GM18861 (cell line): ENCODE measurements at regions not wholly inside any gene's neighbourhood (a gene's known extent, or its start where the extent isn't known, plus 50 kb on each side); places are given as distances from the start of the nearest gene placed in this dataset.
"Not testable (repeated sequence)": the region's sequence is repeated elsewhere in the genome, so short reads cannot be mapped to it uniquely, and the experiment has no call there.

Experiments used
- ATAC-seq: cut with Tn5 transposase; IDR thresholded peaks from one replicate; pipeline ENCODE4 v1.9.1; 2021; ENCODE audit not compliant: unreplicated experiment

GRCh38 chr17:14451729-14452191 lies 150.9 kb downstream of the HS3ST3B1 start:
- ATAC-seq, result no peak

- ATAC-seq, result no peak
Measured at GRCh38 chr17:14448818-14449217, 147.9 kb downstream of the HS3ST3B1 start.

GRCh38 chr17:14446825-14447224 lies 145.9 kb downstream of the HS3ST3B1 start:
- no peak for ATAC-seq

GRCh38 chr17:14444915-14445314 lies 144.0 kb downstream of the HS3ST3B1 start:
- no peak for ATAC-seq

GRCh38 chr17:14442798-14443528 lies 142.1 kb downstream of the HS3ST3B1 start:
- no peak for ATAC-seq

- no peak for ATAC-seq
Measured at GRCh38 chr17:14437176-14437575, 136.3 kb downstream of the HS3ST3B1 start.

DNA sequence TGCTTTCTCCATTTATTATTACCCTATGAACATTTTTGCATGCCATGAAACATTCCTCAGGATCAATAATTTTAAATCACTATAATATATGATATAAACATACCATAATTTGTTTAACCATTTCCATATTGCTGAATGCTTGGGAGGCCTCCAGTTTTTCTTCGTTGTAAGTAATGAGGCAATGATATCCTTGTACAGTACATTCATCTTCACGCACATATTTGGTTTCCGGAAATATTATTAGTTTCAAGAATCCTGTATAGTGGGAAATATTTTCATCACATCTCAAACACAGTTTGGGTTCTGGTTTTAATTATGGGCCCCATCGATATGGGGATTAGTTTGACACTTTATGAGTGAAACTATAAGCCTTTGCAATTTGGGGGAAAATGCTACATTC lies 135.4 kb downstream of the HS3ST3B1 start:
- no peak for ATAC-seq

GRCh38 chr17:14434506-14434905 lies 133.6 kb downstream of the HS3ST3B1 start:
- ATAC-seq, result no peak

DNA sequence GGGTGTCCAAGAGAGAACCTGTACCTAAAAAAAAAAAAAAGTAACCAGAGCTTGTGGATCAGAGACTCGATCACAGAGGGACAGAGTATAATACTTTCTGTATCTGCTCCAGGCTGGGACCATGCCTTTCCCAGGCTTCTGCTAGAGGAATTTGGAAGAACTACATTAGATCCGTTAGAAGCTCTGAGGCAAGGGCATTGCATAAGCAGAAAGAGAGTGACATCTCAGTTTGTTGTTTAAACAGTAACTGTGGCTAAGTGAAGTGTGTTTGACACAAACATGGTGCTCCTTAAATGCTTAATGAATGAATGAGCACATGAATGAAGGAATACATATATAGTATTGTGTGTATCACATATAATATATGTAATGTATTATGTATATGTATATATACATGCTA lies 131.2 kb downstream of the HS3ST3B1 start:
- ATAC-seq, result no peak

- no peak for ATAC-seq
Measured at GRCh38 chr17:14429084-14429483, 128.2 kb downstream of the HS3ST3B1 start.

DNA sequence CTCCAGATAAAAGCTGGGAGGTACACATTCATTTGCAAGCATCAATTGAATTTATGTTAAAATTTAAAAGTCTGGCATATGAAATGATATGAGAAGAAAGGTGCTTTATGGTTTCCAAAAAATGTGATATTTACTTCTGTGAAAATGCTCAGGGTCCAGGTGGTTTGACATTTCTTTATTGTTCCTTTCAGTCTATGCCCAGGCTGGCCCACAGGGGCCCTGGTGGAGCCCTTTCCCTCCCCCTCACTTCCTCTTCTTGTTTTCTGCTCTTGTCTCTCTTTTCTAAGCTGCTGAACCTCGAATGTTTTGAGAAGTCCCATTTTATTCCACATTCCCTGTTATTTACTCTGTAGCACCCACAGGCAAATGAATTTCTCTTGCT lies 127.8 kb downstream of the HS3ST3B1 start:
- peak; percentile 31 for ATAC-seq

DNA sequence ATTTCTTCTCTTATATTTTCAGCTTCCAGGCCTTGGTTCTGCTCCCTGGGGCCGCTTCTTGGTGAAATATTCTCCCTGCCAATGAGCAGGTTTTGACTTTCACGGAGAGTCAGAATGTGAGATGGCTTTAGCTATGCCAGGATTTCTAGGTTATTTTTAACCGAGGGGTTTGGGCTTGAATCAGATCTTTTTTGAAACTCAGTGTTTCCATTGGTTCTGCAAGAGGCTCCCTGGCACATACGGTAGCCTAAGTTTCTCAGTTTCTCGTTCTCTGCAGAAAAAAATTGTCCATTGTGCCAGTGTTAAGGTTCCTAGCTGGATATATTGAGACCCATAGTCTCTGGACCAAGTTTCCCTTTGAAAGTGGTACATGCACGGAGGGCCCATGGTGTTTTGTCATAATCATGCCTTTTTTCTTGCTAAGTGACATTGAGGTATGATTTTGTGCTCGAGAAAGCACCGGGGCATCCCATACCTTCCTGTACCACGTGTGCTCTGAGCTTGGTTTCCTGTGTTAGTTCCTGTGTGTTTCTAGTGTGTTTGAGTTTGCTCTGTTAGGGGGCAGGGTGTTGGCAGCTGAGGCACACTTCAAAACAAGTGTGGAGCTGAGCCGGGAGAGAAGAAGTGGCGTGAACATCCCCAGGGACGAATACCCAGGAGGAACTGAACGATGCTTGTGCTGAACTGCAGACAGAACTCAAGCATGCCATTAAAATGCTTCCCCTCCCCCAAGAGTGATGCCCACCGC lies 127.2 kb downstream of the HS3ST3B1 start:
- peak; percentile 78 for ATAC-seq

GRCh38 chr17:14423156-14423555 lies 122.3 kb downstream of the HS3ST3B1 start:
- not testable (repeated sequence) for ATAC-seq

GRCh38 chr17:14417336-14417735 lies 116.5 kb downstream of the HS3ST3B1 start:
- no peak for ATAC-seq

DNA sequence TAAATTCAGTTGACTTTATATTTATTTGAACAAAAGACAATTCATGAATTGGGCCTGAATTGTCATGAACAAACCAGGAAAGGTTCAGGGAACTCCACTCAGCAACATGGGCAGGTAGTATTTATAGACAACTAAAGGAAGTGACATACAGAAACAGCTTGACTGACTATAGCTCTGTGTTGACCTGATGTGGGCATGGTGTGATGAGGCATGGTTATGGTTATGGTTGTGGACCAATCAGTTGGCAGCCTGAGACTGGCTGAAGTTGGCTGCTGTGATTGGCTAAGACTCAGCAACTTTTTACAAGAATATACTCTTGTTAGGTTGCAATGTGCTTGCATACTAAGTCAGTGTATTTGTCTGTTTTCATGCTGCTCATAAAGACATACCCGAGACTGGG lies 108.4 kb downstream of the HS3ST3B1 start:
- ATAC-seq, result no peak

- ATAC-seq, result no peak
Measured at GRCh38 chr17:14407541-14407940, 106.7 kb downstream of the HS3ST3B1 start.

DNA sequence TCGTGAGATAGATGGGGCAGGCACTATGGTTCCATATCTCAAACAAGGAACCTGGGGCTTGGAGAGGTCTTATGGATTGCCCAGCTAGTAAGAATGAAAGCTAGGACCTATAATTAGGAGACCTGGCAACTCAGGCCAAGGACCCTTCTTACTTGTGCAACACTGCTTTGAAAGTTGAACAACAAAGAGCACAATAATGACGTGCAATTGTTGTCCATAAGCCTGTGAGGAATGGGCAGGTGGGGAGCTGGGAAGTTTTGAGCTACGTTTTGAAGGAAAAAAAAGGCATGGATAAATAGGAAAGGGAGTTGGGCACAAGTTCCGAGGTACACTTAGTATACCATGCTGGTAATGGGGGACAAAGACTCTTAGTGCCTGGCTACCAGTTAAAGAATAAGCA lies 104.3 kb downstream of the HS3ST3B1 start:
- no peak for ATAC-seq
